Hippocampal formation (tissue), 2 donors: ENCODE measurements at regions not wholly inside any gene's neighbourhood (a gene's known extent, or its start where the extent isn't known, plus 50 kb on each side); places are given as distances from the start of the nearest gene placed in this dataset.

Experiments used
- DNase-seq, 2 donors: peaks; one replicate each; lab custom pipeline; 2025; lab: John Stamatoyannopoulos, UW

DNA sequence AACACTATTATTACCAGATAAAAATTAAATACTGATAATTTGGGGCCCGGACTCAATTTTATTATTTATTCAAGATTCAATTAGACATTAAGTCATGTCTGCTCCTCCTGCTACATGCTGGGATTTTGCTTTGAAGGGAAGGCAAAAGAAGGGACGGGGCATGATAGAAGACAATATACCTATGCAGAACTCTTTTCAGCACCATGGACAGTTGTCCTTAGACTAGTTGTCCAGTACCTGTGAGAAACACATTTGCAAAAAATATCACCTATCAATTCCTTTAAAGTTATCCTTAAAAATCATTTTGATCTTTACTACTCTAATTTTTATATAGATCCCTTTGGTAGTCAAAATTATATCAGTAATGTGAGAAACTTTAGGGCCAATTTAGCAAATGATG, 100.2 kb upstream of the SULT1C3 start:
- no peak for DNase-seq

DNA sequence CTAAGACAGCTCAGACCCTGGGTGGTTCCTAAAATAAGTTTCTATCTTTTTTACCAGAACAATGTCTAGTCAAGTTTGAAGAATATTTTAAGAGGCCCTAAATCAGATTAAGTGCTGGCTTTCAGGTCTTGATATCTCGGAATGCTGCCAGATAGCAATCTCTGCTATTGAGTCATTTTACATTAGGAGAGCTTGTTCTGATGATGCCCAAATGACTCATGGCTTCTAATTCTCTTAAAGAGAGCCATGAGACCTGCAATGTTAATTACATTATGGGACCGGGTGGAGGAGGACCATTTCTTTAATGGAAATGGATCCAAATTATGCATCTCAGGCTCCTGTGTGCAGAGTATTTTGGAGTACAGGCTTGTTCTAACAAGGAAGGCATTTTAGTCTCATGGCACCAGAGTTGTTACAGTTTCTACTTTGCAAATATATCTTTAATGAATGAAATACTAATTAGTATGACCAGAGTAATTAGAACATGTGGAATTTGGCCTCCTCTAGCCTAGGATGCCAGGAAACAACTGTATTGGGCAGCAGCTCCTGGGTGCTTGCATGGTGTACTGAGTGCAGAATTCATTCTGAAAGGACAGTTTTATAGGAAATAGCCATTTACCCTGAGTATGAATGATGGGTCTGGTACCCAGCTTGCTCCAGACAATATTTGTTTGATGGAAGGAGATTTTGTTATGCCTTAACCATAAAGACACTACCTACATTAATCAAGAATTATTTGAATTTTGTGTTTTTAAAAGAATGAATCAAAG, 94.0 kb upstream of the SULT1C3 start:
- DNase-seq, result no peak

DNA sequence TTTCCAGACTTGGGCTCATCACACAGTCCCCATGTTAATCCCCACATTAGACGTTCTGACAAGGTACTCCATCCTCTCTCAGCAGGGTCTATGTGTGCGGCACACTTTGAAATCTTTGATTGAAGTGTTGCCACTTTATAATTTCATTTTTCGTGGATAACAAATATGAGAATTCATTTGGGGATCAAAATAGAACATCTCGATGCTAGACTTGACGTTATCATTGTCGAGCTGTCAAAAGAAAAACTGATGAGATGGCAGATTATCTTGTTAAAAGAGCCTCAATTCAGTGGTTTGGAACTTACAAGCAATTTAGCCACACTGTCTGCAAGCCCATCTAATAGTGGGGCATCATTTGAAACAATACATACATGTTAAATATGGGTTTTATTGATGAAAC, 91.2 kb upstream of the SULT1C3 start:
- DNase-seq, result no peak

DNA sequence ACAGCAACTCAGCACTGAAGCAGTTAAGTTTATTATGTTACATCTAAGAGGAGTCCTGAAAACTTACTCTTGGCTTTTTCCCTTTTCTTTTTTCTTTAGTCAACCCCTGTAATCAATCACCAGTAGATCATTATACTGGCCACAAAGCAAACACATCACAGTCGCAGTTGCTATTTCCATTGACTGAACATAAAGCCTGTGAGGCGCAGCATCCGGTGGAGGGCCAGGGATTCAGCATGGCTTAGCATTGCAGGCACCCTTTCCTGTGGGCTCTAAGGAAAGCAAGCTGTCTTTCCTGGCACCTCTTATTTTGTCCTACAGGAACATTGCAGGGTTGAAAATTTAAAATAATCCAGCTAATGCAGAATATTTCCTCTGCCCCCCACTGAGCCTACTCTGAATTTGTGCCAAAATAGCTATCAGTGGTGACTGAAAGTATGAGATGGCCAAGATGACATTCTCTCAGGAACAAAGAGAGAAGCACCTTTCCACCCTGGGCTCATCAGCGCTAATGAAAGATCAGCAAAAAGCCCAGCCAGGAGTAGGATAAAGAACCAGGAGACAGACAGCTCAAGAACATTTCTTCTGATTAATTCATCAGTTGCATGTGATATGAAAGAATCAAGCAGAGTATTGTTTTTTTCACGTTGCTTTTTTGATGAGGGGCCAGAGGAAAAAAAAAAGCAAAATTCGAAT, 85.3 kb upstream of the SULT1C3 start:
- no peak for DNase-seq

DNA sequence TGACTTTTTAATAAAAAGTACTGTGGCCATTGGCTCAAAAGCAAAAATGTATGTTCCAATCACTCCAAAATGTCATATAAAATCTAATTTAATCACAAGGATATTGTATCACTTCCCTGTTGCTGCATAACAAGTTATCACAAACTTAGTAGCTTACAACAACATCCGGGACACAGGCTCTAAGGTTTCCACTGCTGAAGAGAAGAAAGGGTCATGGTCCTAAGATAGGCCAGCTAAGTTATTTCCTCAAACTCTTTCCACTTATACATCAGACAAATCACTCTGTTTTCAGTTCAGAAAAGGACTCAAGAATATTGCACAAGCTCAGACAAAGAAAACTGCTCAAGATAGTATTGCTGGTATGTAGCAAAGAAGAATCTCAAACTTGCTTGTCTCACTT, 78.5 kb upstream of the SULT1C3 start:
- no peak for DNase-seq

DNA sequence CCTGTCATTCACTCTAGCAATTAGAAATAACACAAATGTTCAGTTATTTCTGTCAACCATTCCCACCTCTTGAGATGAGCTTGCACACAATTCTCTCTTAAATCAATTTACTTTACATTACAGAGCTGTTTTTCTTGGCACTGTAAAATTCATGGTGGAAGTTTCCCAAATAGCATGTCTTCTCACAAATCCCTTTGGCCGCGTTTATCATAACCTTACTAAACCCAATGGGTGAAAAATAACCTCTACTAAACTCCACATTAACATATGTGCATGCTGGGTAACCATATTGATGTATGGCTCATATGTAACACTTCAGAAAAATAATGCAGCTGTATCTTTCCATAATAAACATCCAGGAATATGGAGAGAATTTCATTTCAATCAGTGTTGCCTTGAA, 75.5 kb upstream of the SULT1C3 start:
- DNase-seq, result no peak

DNA sequence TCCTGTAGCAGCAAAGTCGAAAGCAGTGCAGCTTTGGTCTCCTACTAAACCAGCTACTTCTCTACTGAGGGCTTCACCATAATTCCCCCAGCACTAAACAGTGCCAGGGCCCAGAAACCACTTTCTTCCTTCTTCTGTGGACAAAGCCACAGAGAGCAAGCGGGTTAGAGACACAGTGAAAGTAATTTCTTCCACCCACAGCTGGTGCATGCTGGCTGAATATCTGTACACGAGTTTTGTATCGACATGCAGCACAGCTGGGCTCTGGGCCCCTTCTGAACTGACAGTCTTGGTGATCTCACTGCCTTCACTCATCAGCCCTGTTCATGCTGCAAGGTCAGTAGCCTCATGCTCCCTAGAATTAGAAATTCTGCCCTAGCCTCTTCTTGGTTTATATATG, 74.0 kb upstream of the SULT1C3 start:
- DNase-seq, result no peak

DNA sequence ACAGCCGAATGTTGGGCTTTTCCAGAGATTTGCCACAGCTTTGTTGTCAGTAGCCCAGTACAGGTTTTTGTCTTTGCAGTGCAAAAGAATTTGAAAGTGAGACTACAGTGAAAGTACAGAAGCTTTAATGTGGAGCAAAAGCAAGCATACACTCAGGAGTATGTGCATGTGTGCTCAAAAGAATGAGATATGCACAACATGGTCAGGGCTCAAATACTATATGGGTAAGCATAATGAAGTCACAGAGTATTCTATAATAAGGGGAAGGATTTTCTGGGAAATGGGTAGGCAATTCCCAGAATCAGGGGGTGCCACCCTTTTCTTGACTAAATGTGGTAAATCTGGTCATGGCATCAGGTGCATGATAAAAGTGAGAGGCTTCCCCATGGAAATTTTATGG, 72.1 kb upstream of the SULT1C3 start:
- DNase-seq, result no peak

DNA sequence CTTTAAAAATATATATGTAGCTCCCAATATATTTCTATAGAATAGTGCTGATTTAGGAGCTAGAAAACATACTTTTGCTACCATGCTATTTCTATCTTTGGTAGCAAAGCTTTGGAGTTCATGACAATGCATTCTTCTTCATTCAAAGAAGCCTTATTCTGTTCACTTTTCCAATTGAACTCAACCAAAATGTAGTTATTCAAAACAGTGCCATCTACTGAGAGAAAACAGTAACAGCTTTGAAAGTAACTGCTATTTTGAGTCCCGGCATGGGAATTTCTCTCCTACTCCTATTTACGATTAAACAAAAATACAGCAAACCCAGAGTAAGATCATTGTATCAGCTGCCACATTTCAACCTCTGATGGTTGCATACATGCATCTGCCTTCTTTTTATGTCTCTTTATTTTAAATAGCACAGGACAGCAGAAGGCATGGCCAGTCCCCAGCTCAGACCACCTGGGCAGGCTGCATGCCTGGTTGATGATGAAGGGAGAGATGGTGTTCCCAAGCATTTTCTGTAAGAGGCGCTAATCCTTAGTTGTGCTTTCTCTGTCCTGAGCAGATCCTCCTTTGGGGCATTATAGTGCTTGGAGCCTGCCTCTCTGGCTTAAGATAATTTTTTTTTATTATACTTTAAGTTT, 69.7 kb upstream of the SULT1C3 start:
- DNase-seq, result peak in 1 of 2 donors; percentile 8

DNA sequence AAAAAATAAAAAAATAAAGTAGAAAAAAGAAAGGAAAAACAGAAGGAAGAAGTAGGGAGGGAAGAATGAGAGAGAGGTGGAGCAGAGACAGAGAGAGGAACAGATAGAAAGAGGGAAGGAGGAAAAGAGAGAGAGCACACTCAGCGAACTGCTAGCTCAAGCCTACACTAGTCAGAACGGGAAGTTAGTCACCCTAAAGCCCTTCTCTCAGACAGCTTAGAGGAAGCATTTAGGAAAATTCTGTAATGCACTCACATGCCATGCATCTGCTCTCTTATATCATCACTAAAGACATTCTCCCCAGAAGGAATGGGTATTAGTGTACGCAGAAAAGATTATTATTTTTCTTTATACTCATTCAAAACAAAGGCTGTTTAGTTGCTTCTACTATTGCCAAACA, 68.1 kb upstream of the SULT1C3 start:
- DNase-seq, result no peak

DNA sequence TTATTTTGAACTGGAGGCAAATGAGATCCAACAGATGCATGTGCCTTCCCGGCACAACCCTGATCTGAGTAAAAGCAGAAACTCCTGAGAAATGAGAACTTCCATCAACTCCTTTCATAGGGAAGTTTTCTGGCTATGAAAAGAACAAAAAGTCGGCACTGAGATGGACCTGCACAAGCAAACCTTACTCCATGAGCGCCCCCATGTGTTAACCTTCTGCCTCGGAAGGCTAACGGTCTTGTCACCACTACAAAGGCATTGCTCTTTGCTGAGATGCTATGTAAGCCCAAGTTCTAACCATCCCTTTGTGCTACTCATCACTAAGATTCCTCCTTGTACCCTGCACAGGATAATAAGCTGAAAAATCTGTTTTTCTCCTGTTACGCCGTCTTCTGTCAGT, 57.3 kb upstream of the SULT1C3 start:
- DNase-seq, result no peak

DNA sequence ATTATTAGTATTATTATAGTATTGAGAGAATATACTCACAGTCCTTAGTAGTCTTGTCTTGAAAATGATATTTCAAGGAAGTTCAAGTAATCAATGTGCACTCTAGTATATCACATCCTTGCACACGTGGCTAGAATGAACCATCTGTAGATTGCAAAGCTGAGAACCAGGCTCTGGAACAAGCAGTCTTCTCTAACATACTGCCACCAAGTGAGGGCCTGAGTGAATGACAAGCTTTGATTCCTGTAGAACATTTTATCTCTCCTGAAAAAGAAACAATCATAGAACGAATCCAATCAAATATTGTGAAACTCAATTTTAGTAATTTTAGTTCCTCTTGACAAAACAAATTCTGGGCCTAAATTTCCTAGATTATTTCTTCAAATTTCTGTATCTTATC, 55.3 kb upstream of the SULT1C3 start:
- no peak for DNase-seq

DNA sequence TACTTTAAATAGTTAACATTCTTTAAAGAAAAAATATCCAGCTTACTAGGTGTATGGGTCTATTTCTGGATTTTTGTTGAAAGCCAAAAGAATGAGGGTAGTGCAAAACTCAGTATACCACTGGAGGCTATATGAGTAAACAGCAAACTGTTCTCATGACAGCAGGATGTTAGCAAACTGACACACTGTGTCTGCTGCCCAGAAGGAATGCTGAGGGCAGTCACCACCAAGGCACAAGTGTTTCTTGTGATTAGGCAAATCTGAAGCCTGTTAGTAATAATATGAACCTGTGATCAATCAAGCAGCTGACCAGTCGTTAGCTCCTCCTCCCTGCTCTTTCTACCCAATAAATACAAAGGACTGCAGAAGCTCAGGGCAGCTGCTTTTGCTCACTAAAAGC, 50.5 kb upstream of the SULT1C3 start:
- no peak for DNase-seq
